SW480 (cell line): ENCODE measurements at regions not wholly inside any gene's neighbourhood (a gene's known extent, or its start where the extent isn't known, plus 50 kb on each side); places are given as distances from the start of the nearest gene placed in this dataset.
A peak's percentile ranks its signal among the peaks of the same experiment; 100 is the strongest.

Experiments
- DNase-seq: peaks from one replicate; pipeline ENCODE4 v3.0.0-alpha.2; 2016; ENCODE audit warnings: low spot score

GRCh38 chr3:103349760-103350159, 914.9 kb downstream of the ZPLD1 start:
- DNase-seq: no peak

GRCh38 chr3:103365467-103365866, 930.7 kb downstream of the ZPLD1 start:
- no peak for DNase-seq

GRCh38 chr3:103367481-103367880, 932.7 kb downstream of the ZPLD1 start:
- no peak for DNase-seq

- no peak for DNase-seq
Observed at GRCh38 chr3:103371411-103371810, 936.6 kb downstream of the ZPLD1 start.

- no peak for DNase-seq
Observed at GRCh38 chr3:103372031-103372430, 937.2 kb downstream of the ZPLD1 start.

DNA sequence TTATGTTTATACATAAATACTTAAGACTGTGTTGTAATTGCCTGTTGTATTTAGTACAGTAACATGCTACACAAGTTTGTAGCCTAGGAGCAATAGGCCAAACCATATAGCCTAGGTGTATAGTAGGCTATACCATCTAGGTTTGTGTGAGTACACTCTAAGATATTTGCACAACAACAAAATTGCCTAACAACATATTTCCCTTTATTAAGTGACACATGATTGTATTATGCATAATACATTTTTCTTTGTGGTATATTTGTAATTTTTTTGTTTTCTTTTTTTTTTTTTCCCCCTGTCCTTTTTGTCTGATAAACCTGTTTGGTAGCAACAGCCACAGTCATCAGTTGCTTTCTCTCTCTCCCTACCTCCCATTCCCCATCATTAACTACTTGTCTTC, 945.6 kb downstream of the ZPLD1 start:
- no peak for DNase-seq

DNA sequence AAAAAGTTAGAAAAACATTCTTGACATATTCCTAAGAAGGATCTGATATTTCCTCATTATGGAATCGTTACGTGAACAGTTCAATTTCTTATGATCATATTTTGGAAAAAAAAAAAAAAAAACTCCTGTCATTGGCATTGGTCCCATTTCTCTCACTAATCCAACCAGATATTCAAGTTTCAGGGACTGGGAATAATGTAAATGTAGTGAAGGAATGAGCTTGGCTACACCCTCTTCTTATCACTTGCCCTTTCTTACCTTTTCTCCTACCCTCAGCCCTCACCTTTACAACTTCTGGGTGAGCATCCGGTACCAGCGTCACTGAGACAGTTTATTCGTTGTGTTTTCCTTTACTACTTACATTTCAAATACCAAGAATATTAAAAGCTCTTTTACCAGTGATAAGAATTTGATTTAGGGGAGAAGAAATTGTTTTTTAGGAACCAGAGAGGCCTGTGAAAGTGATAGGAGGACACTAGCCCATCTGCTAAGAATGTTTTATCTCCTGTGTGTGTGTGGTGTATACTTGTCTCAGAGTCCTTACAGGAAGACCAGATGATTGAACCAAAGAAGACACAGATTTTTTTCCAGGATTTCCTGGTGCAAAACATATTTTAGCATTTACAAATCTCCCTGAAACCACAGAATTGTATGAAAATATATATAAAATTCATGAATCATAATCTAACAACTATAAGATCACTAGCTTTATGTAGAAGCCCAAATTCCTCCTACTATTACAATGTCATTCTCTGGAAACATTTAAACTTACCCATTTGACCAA, 946.7 kb downstream of the ZPLD1 start:
- no peak for DNase-seq

- DNase-seq: no peak
Observed at GRCh38 chr3:103385961-103386656, 951.3 kb downstream of the ZPLD1 start.

DNA sequence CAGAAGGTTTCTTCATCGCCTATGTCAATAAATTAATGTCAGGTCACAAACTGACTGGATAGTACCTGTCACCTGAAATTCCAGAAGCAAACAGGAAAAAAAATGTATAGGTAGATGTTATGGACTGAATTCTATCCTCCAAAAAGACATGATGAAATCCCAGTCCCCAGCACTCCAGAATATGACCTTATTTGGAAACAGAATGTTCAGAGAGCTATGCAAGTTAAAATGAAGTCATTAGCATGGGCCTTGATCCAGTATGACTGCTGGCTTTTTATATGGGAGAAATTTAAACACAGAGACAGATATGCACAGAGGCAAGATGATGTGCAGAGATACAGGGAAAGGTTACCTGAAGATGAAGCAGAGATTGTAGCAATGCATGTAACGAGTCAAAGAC, 953.4 kb downstream of the ZPLD1 start:
- no peak for DNase-seq

DNA sequence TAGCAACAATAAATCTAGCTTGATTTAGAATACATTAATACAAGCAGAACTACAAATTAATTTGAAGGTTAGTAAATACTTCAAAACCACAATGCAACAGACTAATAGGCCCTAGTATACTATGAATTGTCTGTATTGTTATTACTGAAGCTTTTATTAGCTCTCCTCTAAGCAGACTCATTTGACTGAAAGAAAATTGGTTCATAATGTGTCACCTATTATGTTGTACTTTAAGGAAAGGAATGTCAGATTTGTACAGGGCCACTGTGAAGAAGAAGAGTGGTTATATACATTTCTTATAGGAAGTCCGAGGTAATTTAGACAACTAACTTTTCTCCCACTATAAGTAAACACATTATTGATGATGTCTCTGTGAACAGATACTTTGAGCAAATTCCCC, 954.5 kb downstream of the ZPLD1 start:
- no peak for DNase-seq

DNA sequence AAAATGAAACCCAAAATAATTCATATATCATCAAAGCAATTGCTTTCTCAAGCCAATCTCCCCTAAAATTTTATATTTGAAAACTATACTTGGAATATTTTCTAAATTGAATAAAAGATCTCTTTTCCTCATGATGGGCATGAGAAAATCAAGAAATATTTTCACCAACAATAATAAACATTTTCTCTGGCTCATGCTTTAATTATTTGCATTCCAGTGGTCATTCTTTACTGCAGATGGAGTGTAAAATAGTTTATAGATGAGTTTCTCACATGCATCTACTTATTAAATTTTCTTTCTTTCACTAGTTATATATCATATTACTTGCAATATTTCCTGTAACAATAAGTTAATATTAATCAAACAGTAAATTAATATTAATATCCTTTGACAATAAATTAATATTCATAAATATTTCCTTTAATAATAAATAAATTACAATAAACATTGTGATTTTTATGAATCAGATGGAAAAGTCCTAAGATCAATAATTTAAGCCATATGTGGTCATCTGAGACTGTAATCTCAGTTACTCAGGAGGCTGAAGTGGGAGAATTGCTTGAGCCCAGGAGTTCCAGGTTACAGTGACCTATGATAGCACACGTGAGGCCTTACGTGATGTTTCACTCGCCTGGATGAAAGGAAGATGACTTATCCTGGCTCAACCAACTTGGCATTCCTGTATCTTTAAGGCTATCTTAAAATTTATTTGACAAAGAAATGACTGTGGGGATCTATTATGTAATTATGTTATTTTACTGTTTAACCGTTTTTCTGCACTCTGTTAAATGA, 958.8 kb downstream of the ZPLD1 start:
- no peak for DNase-seq

- DNase-seq: no peak
Observed at GRCh38 chr3:103403191-103403590, 968.4 kb downstream of the ZPLD1 start.

DNA sequence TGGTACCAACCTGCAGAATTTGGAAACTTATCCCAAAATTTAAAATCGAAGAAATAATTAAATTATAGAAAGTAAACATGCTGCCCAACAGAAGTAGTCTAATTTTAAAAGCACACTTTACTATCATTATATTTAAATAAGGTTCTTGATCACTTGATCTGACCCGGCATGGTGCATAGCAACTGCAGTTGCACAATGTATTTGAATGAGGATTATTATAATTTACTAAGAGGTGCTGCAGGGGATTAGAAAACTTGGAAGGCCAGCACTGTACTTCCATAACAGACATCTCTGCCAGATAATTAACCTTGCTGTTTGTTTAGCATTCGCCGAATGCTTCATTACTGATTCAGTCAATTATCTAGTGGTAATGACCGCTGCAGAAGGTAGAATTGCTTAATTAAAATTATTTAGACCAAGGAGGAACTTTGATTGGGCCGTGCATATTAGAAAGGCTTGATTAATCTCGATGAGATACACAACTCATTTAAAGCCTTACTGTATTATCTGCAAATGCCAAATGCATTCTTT, 971.6 kb downstream of the ZPLD1 start:
- DNase-seq: no peak

GRCh38 chr3:103410231-103410630, 975.4 kb downstream of the ZPLD1 start:
- DNase-seq: no peak

DNA sequence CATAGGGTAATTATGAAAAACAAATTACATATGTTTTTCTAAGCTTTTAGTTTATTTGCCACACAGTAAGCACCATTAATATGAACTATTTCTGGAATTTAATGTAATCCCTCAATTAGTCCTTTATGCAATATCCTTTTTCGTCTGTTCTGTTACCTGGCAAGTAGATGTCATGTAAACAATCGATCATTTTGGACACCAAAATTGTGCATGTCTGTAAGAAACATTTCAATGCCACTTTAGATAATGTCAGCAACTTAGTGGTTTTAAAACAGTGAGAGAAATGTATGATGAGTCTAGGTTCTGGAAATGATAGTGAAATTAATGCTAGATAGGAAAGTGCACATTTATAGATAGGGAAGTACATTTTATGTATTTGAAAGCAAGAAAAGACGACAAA, 986.6 kb downstream of the ZPLD1 start:
- no peak for DNase-seq

- DNase-seq: no peak
Observed at GRCh38 chr3:103437883-103438282, 1003.1 kb downstream of the ZPLD1 start.

DNA sequence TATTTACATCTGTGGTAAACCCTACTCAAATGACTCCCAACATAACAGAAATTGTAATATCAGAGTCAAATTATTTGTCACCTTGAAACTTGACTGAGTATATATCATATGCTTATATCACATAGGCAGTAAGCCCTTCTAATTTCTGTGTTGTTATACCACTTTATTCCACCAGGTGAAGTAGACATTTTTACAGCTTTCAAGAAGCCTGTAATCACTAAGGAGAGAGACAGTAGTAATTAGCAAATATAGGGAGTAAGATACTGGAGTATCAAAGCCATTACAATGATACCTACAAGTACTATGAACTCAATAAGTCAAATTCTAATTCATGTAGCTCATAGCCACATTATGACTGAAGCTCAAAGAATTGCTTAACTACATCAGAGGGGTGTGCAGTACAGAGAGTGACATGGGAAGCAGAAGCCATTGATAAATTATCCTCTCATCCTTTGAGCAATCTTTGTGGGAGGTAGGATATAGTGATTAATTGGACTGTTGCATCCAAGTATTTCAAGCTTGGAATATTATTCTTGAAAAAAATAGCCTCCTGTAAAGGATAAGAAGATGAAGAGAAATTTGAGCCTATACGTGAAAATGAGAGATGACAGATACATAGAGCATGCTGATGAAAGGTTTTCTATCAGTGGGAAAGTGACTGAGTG, 1005.9 kb downstream of the ZPLD1 start:
- peak; percentile 1 for DNase-seq

DNA sequence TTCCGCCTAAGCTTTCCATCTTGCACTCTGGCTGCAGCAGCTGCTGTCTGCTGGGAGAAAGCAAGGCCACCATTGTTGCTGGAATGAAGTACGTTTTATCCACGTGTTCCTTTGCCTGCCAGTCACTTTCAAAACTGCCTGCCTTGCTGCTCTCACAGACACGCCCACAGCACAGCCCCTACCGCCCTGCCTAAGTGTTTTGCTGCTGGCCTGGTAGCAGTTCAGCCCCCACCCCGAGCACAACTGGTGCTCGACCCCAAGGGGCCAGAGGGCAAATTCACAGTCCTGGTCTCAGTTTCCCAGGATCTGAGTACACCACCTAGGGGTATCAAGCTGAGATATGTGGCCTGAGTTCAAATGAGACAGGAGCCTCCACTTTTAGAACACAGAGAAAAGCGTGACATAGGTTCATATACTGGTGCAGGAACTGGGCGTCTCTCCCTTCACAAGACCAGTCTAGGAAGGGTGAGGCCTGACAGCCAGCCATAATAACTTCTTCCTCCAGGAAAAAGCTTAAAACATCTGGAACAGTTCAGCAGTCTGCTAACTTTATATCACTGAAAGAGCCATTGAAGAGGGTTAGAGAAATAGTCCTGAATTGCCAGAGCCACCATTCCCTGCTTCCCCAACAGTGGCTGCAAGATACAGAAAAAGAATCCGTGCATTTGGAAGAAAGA, 1012.3 kb downstream of the ZPLD1 start:
- no peak for DNase-seq

DNA sequence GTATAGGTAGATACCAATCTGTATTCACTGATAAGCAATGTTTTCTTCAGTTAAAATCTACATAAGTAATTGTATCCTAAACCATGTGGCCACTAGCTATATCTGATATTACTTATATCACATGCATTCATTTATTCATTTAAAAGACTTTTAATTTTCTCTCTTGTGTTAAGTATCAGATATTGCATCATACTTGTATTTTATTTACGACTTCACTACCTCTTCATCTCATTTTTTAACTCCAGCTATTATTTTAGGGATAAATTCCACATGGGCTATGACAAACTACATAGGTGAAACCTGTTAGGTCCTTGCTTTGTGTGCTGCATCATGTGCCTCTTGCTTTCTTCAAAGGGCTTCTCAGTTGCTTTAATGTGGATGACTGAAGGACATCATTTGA, 1018.3 kb downstream of the ZPLD1 start:
- no peak for DNase-seq

GRCh38 chr3:103459815-103460214, 1025.0 kb downstream of the ZPLD1 start:
- DNase-seq: no peak

- DNase-seq: no peak
Observed at GRCh38 chr3:103470498-103470897, 1035.7 kb downstream of the ZPLD1 start.

DNA sequence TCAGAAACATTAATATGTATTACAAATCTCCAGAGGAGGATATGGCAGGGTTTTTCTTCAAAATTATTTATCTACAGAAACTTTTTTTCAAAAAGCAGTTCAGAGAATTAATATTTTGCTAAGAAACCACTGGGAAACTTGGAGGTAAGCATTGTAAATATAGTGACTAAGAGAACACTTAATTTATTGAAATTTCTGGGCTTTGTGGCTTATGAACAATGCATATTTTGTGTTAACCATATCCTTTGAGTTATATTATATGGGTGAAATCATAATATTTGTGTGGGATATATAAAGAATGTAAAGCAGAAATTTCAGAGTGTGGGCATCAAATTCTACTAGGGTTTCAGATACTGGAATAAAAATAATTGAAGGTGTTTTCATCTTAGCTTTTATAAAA, 1059.2 kb downstream of the ZPLD1 start:
- no peak for DNase-seq
